Skeletal muscle tissue (tissue), 3 donors: ENCODE measurements at regions not wholly inside any gene's neighbourhood (a gene's known extent, or its start where the extent isn't known, plus 50 kb on each side); places are given as distances from the start of the nearest gene placed in this dataset.

Experiments
- H3K27ac ChIP-seq: one replicate; pipeline ENCODE4 v1.7.0; 2013; ENCODE audit warnings: mild to moderate bottlenecking, low read depth, low read length, inconsistent platforms
- H3K27me3 ChIP-seq, 3 donors: one replicate each; pipeline ENCODE4 v1.7.0; 2013; ENCODE audit warnings: low read length in 3 of 3; ENCODE audit not compliant: control insufficient read depth in 3 of 3, insufficient read depth in 3 of 3
- H3K36me3 ChIP-seq, 3 donors: one replicate each; pipeline ENCODE4 v1.7.0; 2013; ENCODE audit warnings: low read length in 3 of 3; ENCODE audit not compliant: control insufficient read depth in 3 of 3, insufficient read depth in 3 of 3
- H3K4me1 ChIP-seq, 3 donors: one replicate each; pipeline ENCODE4 v1.7.0; 2013; ENCODE audit warnings: low read length in 3 of 3, mild to moderate bottlenecking in 3 of 3; ENCODE audit not compliant: control insufficient read depth in 3 of 3, insufficient read depth in 3 of 3
- H3K4me3 ChIP-seq, 3 donors: one replicate each; pipeline ENCODE4 v1.7.0; 2013; ENCODE audit warnings: low read length in 3 of 3
- H3K9ac ChIP-seq, 3 donors: one replicate each; pipeline ENCODE4 v1.7.0; 2013; ENCODE audit warnings: low read length in 3 of 3, mild to moderate bottlenecking in 3 of 3, moderate library complexity in 2 of 3, low read depth in 1 of 3
- H3K9me3 ChIP-seq, 3 donors: one replicate each; pipeline ENCODE4 v1.7.0; 2013; ENCODE audit warnings: low read length in 3 of 3; ENCODE audit not compliant: control insufficient read depth in 3 of 3
- donor health status: Osteomylitis.

DNA sequence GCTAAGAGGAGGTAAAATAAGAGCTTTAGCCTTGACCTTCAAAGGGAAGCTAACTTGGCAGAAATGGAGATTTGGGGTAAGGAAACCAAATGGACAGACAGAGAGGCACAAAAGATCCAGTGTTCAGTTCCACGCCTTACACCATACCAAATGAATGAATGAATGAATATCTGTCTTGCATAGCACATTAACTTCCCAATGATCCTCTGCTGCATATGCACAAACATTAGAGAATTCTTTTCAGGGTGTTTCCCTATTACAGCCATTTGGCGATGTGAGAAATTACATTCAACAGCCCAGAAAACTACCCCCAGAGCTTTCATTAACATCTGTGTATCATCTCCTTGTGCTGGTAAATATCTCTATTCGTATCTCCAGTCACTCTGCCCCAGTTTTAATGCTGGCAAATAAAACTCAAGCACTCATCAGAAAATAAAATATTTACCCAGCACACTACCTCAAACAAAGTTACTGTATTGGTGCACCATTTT is 1056.2 kb downstream of the SORCS3 start:
- Histone ChIP-seq H3K27me3 (no peaks in the 10 kb centered on the region), H3K36me3 (no peaks in the 10 kb centered on the region), H3K4me3 (no peak overlapping the region), H3K9ac (no peak overlapping the region), H3K4me1 (no peaks in the 10 kb centered on the region), H3K27ac (no peak overlapping the region), H3K9me3 (no peaks in the 10 kb centered on the region)

- Histone ChIP-seq H3K4me1 (no peaks in the 10 kb centered on the region), H3K4me3 (no peak overlapping the region), H3K9ac (no peak overlapping the region), H3K36me3 (no peaks in the 10 kb centered on the region), H3K27me3 (no peaks in the 10 kb centered on the region), H3K27ac (no peak overlapping the region), H3K9me3 (no peaks in the 10 kb centered on the region)
Observed at GRCh38 chr10:105691811-105692210, 1050.7 kb downstream of the SORCS3 start.

- no peaks in the 10 kb centered on the region for H3K4me1 ChIP-seq
- H3K4me3 ChIP-seq, result no peak overlapping the region
- no peak overlapping the region for H3K27ac ChIP-seq
- peaks cover 0 to 7% (median 0%) of the 10 kb centered on the region in 3 donors for H3K9me3 ChIP-seq
- no peak overlapping the region for H3K9ac ChIP-seq
- no peaks in the 10 kb centered on the region for H3K36me3 ChIP-seq
- no peaks in the 10 kb centered on the region for H3K27me3 ChIP-seq
Observed at GRCh38 chr10:105682911-105683310, 1041.8 kb downstream of the SORCS3 start.

DNA sequence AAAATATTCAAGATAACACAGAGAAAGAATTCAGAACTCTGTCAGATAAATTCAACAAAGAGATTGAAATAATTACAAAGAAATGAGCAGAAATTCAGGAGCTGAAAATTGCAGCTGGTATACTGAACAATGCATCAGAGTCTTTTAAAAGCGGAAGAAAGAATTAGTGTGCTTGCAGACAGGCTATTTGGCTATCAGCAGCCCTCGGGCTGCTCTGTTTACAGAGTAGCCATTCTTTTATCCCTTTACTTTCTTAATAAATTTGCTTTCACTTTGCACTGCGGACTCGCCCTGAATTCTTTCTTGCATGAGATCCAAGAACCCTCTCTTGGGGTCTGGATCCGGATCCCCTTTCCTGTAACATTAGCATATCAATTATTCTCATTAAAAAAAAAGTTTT is 1040.0 kb downstream of the SORCS3 start:
- Histone ChIP-seq H3K4me1 (no peaks in the 10 kb centered on the region), H3K4me3 (no peak overlapping the region), H3K27ac (no peak overlapping the region), H3K36me3 (no peaks in the 10 kb centered on the region), H3K9ac (no peak overlapping the region), H3K27me3 (no peaks in the 10 kb centered on the region), H3K9me3 (peaks cover 0 to 7% (median 0%) of the 10 kb centered on the region in 3 donors)

GRCh38 chr10:105679781-105680180 is 1038.7 kb downstream of the SORCS3 start:
- Histone ChIP-seq H3K4me1 (no peaks in the 10 kb centered on the region), H3K4me3 (no peak overlapping the region), H3K36me3 (no peaks in the 10 kb centered on the region), H3K27ac (no peak overlapping the region), H3K9ac (no peak overlapping the region), H3K9me3 (peaks cover 0 to 7% (median 0%) of the 10 kb centered on the region in 3 donors), H3K27me3 (no peaks in the 10 kb centered on the region)

DNA sequence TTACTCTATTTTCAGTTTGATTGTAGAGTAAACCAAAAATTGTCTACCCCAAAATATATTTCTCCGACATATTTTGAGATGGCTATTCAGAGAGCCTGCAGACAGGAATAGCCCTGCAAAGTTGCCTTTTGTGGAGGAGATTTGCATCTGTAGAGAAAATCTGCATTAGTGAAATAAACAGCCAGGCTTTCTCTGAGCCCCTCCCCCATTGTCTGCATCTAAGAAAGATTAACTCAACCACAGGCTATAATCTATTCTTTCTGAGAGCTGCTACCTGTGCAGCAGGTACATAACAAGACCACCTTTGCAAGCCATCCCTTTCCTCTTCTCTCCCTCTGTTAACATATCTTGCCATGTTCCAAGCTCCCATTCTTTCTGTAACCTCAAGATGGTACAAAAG is 1034.2 kb downstream of the SORCS3 start:
- H3K27ac ChIP-seq, result no peak overlapping the region
- H3K27me3 ChIP-seq, result no peaks in the 10 kb centered on the region
- H3K4me3 ChIP-seq, result no peak overlapping the region
- H3K4me1 ChIP-seq, result no peaks in the 10 kb centered on the region
- H3K36me3 ChIP-seq, result no peaks in the 10 kb centered on the region
- H3K9me3 ChIP-seq, result peaks cover 0 to 4% (median 0%) of the 10 kb centered on the region in 3 donors
- no peak overlapping the region for H3K9ac ChIP-seq

GRCh38 chr10:105674448-105674847 is 1033.4 kb downstream of the SORCS3 start:
- no peaks in the 10 kb centered on the region for H3K4me1 ChIP-seq
- no peak overlapping the region for H3K4me3 ChIP-seq
- no peaks in the 10 kb centered on the region for H3K36me3 ChIP-seq
- peaks cover 0 to 2% (median 0%) of the 10 kb centered on the region in 3 donors for H3K9me3 ChIP-seq
- H3K9ac ChIP-seq, result no peak overlapping the region
- no peaks in the 10 kb centered on the region for H3K27me3 ChIP-seq
- no peak overlapping the region for H3K27ac ChIP-seq

- no peak overlapping the region for H3K4me3 ChIP-seq
- no peaks in the 10 kb centered on the region for H3K36me3 ChIP-seq
- no peaks in the 10 kb centered on the region for H3K27me3 ChIP-seq
Observed at GRCh38 chr10:105658696-105659095, 1017.6 kb downstream of the SORCS3 start.

GRCh38 chr10:105656856-105657255 is 1015.8 kb downstream of the SORCS3 start:
- no peaks in the 10 kb centered on the region for H3K9me3 ChIP-seq
- no peak overlapping the region for H3K27ac ChIP-seq
- no peak overlapping the region for H3K4me3 ChIP-seq
- no peaks in the 10 kb centered on the region for H3K27me3 ChIP-seq
- H3K9ac ChIP-seq, result no peak overlapping the region
- H3K36me3 ChIP-seq, result no peaks in the 10 kb centered on the region
- no peaks in the 10 kb centered on the region for H3K4me1 ChIP-seq

More at GRCh38 chr10:105658696-105659095, 1017.6 kb downstream of the SORCS3 start:
- Histone ChIP-seq H3K4me1 (no peaks in the 10 kb centered on the region), H3K27ac (no peak overlapping the region), H3K9me3 (no peaks in the 10 kb centered on the region), H3K9ac (no peak overlapping the region)

GRCh38 chr10:105650306-105650705 is 1009.2 kb downstream of the SORCS3 start:
- no peaks in the 10 kb centered on the region for H3K27me3 ChIP-seq
- H3K27ac ChIP-seq, result no peak overlapping the region
- H3K9ac ChIP-seq, result no peak overlapping the region
- no peaks in the 10 kb centered on the region for H3K4me1 ChIP-seq
- H3K4me3 ChIP-seq, result no peak overlapping the region
- H3K36me3 ChIP-seq, result no peaks in the 10 kb centered on the region
- H3K9me3 ChIP-seq, result no peaks in the 10 kb centered on the region

GRCh38 chr10:105647354-105647753 is 1006.3 kb downstream of the SORCS3 start:
- H3K36me3 ChIP-seq, result no peaks in the 10 kb centered on the region
- H3K9ac ChIP-seq, result no peak overlapping the region

More at GRCh38 chr10:105647354-105647753, 1006.3 kb downstream of the SORCS3 start:
- H3K9me3 ChIP-seq, result no peaks in the 10 kb centered on the region
- no peak overlapping the region for H3K27ac ChIP-seq
- no peaks in the 10 kb centered on the region for H3K4me1 ChIP-seq
- H3K4me3 ChIP-seq, result no peak overlapping the region
- no peaks in the 10 kb centered on the region for H3K27me3 ChIP-seq
